GM12873 (cell line): ENCODE measurements at regions not wholly inside any gene's neighbourhood (a gene's known extent, or its start where the extent isn't known, plus 50 kb on each side); places are given as distances from the start of the nearest gene placed in this dataset.

Source experiments
- TF ChIP-seq, protein P1 (sequence below): IDR thresholded peaks from 2 replicates; pipeline ENCODE4 v1.5.1; 2012; ENCODE audit warnings: low read depth, mild to moderate bottlenecking, moderate library complexity, low read length, control low read depth; ENCODE audit not compliant: insufficient read depth; ENCODE audit errors: missing control alignments

DNA sequence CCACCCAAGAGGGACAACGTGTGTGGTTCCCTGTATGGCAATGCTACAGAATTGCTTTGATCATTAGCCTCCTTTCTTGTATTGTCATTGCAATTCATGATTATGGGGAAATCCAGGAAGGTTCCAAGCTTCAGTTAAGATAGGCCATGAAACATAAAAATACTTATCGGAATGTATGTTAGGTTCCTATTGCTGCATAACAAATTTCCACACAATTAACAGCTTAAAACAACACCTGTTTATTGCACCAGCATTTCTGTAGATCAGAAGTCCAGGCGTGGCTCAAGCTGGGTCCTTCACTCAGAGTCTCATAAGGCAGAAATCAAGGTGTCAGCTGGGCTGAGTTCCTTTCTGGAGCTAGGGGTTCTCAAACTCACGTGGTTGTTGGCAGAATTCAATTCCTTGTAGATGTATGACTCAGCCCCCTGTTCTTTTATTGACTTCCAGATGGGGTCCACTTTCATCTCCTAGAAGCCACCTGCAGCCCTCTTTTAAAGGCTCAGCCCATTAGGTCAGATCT, 365.6 kb upstream of the TMPO start:
- TF ChIP-seq, protein P1, sequence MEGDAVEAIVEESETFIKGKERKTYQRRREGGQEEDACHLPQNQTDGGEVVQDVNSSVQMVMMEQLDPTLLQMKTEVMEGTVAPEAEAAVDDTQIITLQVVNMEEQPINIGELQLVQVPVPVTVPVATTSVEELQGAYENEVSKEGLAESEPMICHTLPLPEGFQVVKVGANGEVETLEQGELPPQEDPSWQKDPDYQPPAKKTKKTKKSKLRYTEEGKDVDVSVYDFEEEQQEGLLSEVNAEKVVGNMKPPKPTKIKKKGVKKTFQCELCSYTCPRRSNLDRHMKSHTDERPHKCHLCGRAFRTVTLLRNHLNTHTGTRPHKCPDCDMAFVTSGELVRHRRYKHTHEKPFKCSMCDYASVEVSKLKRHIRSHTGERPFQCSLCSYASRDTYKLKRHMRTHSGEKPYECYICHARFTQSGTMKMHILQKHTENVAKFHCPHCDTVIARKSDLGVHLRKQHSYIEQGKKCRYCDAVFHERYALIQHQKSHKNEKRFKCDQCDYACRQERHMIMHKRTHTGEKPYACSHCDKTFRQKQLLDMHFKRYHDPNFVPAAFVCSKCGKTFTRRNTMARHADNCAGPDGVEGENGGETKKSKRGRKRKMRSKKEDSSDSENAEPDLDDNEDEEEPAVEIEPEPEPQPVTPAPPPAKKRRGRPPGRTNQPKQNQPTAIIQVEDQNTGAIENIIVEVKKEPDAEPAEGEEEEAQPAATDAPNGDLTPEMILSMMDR: no peak

- TF ChIP-seq, protein P1: no peak
These were observed 364.2 kb upstream of the TMPO start for GRCh38 chr12:98151105-98151590.

DNA sequence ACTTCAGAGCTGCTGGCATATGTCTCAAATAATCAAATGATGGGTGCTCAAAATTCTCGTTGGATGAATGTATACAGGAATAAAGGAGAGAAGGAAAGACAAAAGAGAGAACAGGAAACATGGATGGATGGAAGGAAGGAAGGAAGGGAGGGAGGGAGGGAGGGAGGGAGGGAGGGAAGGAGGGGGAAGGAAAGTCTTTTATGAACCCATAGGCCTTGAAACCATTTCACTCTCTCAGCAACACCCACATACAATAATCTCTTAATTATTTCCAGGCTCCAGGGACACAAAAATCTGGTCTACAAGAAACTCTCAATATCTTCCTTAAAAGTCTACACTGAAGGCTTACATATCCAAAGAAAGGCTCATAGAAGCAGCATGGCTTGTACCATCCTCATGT, 363.4 kb upstream of the TMPO start:
- TF ChIP-seq, protein P1: no peak

- TF ChIP-seq, protein P1: no peak
These were observed 360.5 kb upstream of the TMPO start for GRCh38 chr12:98154850-98155249.

- TF ChIP-seq, protein P1: no peak
These were observed 358.7 kb upstream of the TMPO start for GRCh38 chr12:98156697-98157096.

- TF ChIP-seq, protein P1: no peak
These were observed 352.3 kb upstream of the TMPO start for GRCh38 chr12:98162906-98163678.

- TF ChIP-seq, protein P1: no peak
These were observed 343.1 kb upstream of the TMPO start for GRCh38 chr12:98172304-98172703.
